HG02943 (cell line): ENCODE measurements at regions not wholly inside any gene's neighbourhood (a gene's known extent, or its start where the extent isn't known, plus 50 kb on each side); places are given as distances from the start of the nearest gene placed in this dataset.
"Not testable (repeated sequence)": the region's sequence is repeated elsewhere in the genome, so short reads cannot be mapped to it uniquely, and the experiment has no call there.

Experiments used
- ATAC-seq: cut with Tn5 transposase; IDR thresholded peaks from one replicate; pipeline ENCODE4 v1.9.1; 2021; ENCODE audit warnings: mild to moderate bottlenecking, low read depth, moderate library complexity; ENCODE audit not compliant: unreplicated experiment

- ATAC-seq = no peak
These were observed 587.7 kb downstream of the C12orf50 start for GRCh38 chr12:87441511-87441910.

GRCh38 chr12:87439990-87440827 lies 589.0 kb downstream of the C12orf50 start:
- no peak for ATAC-seq

- ATAC-seq = no peak
These were observed 598.8 kb downstream of the C12orf50 start for GRCh38 chr12:87430444-87430843.

- ATAC-seq = no peak
These were observed 600.4 kb downstream of the C12orf50 start for GRCh38 chr12:87428701-87429277.

- ATAC-seq = no peak
These were observed 601.4 kb downstream of the C12orf50 start for GRCh38 chr12:87427770-87428169.

- no peak for ATAC-seq
These were observed 603.2 kb downstream of the C12orf50 start for GRCh38 chr12:87425942-87426554.

GRCh38 chr12:87421233-87421632 lies 608.0 kb downstream of the C12orf50 start:
- not testable (repeated sequence) for ATAC-seq

GRCh38 chr12:87413784-87414183 lies 615.4 kb downstream of the C12orf50 start:
- no peak for ATAC-seq

GRCh38 chr12:87406926-87407325 lies 622.3 kb downstream of the C12orf50 start:
- no peak for ATAC-seq

- ATAC-seq = no peak
These were observed 623.3 kb downstream of the C12orf50 start for GRCh38 chr12:87405918-87406317.

- ATAC-seq = not testable (repeated sequence)
These were observed 635.0 kb downstream of the C12orf50 start for GRCh38 chr12:87394168-87394567.

GRCh38 chr12:87388376-87388775 lies 640.8 kb downstream of the C12orf50 start:
- no peak for ATAC-seq

GRCh38 chr12:87385322-87385721 lies 643.9 kb downstream of the C12orf50 start:
- ATAC-seq = no peak

GRCh38 chr12:87384226-87384625 lies 645.0 kb downstream of the C12orf50 start:
- no peak for ATAC-seq

- no peak for ATAC-seq
These were observed 645.5 kb downstream of the C12orf50 start for GRCh38 chr12:87383680-87384079.

GRCh38 chr12:87382959-87383566 lies 646.1 kb downstream of the C12orf50 start:
- ATAC-seq = no peak

- no peak for ATAC-seq
These were observed 646.8 kb downstream of the C12orf50 start for GRCh38 chr12:87382436-87382835.

GRCh38 chr12:87381742-87382141 lies 647.5 kb downstream of the C12orf50 start:
- ATAC-seq = no peak

- ATAC-seq = no peak
These were observed 650.7 kb downstream of the C12orf50 start for GRCh38 chr12:87378526-87378925.

- ATAC-seq = no peak
These were observed 652.5 kb downstream of the C12orf50 start for GRCh38 chr12:87376722-87377121.

- ATAC-seq = no peak
These were observed 660.0 kb downstream of the C12orf50 start for GRCh38 chr12:87369161-87369560.
